Epithelial cell of prostate (primary cell): ENCODE measurements at regions not wholly inside any gene's neighbourhood (a gene's known extent, or its start where the extent isn't known, plus 50 kb on each side); places are given as distances from the start of the nearest gene placed in this dataset.
A peak's percentile ranks its signal among the peaks of the same experiment; 100 is the strongest.
"Not testable (repeated sequence)": the region's sequence is repeated elsewhere in the genome, so short reads cannot be mapped to it uniquely, and the experiment has no call there.

Experiments
- DNase-seq: peaks from one replicate; pipeline ENCODE4 v3.0.0-alpha.2; 2011; ENCODE audit warnings: low read depth, low spot score
- H3K27ac ChIP-seq: fragments of 450-650 bp; 2 replicates; pipeline ENCODE4 v1.5.1; 2017; ENCODE audit warnings: mild to moderate bottlenecking

DNA sequence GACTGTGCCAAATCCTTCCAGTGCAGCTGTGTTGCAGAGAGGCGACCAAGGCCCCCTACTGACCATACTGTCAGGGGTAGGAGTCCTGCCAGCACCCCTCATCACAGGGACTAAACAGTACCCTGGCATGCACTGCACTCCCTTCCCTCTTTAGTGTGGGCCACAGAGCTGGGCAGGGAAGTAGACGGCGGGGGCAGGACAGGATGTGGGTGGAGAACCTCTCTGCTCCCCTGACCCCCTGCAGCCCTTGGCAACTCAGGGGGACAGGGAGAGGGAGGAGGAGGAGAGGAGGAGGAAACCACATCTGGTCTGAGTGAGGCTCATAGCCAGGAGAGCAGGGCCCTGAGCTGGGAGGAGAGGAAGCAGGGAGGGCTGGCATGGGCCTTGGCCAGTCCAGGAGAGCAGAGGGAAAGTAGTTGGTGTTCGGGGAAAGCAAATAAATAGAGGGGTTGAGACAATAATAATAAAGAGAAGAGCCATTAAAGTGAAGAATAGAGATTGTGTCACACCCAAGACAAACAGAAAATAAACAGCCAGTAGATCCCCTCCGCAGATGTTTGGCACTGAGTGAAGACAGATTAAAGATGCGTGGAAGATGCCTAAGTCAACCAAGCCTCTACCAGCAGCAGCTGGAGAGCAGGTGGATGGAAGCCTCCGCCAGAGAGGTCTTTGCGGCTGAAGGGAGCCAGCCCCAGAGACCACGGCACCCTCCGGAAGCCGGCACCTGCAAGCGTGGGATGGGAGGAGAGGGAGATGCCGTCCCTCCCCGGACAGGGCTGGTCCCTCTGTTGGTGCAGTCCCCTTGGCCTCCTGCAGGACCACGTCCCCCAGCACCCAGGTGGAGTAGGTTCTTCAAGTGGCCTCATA lies 61.5 kb downstream of the RPUSD4 start:
- H3K27ac ChIP-seq = no peak overlapping the region
- DNase-seq = no peak

GRCh38 chr11:126148317-126148716 lies 63.1 kb downstream of the RPUSD4 start:
- no peak for DNase-seq
- H3K27ac ChIP-seq = no peak overlapping the region

DNA sequence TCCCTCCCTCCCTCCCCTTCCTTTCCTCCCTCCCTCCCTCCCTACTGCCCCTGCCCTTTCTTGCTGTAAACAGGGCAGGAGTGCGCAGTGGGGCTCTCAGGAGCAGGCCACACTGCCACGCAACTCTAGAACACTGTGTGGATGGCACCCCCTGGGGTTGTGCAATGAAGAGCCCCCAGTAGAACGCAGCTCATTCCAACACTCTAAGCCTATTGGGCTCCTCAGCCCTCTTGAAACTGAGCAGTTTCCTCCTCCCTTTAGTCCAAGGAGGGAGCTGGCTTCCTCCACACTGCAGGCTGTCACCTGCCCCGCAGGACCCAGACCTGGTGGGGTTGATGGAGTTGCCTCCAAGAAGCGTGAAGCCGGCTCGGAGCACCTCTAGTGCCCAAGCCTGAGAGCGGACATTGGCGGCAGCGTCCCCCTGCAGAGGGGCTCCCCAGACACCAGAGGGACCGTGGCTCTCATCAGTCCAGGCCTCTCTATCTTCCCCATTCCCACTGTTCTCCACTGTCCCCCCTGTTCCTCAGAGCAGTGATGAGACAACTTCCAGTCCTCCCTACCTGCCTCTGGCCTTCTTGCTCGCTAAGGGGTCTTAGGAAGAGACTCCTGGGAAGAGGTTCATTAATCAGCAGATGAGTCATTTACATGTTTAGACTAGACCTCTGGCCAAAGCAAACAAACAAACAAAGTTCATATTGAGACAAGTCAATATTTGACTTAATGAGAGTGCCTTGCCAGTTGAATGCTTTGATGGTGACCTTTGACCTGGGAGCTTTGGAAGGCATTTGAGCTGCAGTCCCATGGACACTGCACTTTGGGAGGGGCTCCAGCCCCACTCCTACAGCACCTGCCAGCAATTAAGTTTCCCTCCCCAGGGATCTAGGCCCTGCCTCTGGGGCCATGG lies 64.0 kb downstream of the RPUSD4 start:
- DNase-seq = no peak
- no peak overlapping the region for H3K27ac ChIP-seq

DNA sequence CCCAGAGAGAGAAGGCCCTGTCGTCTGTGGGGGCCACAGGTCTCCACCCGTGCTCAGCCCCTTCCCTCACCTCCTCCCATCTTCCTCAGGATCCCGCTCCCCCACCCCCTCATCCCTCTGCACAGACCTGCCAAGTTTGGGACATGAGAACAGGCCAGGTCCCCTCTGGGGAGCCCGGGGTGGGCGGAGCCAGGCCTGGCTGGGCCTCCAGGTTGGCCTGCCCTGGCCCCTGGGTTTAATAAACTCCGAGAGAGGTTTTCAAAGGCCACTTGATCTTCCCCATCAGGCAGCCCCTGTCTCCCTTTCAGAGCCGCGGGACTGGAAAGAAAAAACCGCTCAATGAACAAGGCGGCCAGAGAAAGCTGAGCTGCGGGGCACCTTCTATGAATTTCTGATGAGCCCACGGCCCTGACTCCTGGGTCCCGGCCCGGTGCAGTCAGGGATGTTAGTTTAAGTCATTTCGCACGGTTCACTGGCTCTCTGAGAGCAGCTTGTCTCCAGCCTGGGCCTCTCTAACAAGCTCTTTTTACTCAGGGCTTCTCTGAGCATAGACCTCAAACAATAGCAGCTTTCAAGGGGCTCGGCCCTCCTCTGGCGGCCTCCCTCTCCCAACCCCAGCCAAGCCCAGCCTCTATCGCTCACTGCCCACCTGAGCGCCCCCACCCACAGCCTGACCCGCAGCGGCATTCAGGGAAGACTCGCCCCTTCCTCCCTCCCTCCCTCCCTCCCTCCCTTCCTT lies 64.8 kb downstream of the RPUSD4 start:
- DNase-seq = no peak
- no peak overlapping the region for H3K27ac ChIP-seq

GRCh38 chr11:126145954-126146353 lies 65.5 kb downstream of the RPUSD4 start:
- H3K27ac ChIP-seq = no peak overlapping the region
- no peak for DNase-seq

DNA sequence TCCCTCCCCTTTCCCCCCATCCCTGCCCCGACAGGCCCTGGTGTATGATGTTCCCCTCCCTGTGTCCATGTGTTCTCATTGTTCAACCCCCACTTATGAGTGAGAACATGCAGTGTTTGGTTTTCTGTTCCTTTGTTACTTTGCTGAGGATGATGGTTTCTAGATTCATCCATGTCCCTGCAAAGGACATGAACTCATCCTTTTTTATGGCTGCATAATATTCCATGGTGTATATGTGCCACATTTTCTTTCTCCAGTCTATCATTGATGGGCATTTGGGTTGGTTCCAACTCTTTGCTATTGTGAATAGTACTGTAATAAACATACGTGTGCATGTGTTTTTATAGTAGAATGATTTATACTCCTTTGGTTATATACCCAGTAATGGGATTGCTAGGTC lies 68.0 kb downstream of the RPUSD4 start:
- not testable (repeated sequence) for DNase-seq, H3K27ac ChIP-seq

DNA sequence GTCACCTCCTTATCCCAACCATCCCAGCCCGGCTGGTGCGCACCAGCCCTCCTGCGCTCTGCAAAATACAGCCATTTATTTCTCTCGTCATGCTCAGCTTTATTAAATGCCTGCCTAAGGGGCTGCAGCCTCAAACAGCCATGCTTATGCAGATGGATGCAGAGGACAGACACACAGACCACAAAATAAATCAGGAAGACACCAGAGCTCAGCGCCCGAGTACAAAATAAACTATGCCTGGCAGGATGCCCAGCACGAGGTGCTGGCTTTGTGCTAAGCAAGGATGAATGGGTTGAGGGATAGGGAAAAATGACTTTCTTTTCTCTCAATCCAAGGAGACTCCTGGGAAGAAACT lies 70.5 kb downstream of the RPUSD4 start:
- DNase-seq = no peak
- H3K27ac ChIP-seq = no peak overlapping the region

DNA sequence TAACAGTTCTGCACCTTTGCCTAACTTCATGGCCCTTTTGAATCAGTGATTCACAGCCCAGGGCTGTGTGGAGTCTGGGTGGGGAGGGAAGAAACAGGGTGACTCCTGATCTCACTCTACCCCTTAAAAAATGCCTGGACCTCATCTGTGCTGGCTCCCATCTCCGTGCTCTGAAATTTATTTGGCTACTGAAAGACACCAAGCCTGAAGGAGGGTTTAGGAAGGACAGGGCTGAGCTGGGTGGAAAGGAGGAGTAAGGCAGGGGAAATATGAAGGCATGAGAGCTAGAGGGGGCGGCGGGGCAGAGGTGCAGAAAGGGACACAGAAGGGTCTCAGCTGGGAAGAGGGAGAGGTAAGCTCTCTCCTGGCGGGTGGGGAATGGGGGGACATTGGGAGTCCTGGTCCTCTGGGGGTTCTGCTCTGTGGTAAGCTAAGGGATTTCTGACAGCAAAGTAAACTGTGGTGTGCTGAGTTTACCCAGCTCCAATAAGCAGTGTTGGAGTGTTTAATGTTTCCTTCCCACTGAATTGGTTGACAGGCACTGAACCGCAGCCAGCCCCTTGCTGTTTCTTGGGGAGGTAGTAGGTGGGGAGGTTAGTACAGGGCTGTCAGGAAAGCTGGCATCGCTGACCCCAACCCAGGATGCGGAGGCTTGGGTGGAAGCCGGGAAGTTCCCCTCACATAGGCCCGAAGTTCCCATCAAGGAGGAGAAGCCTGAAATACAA lies 71.1 kb downstream of the RPUSD4 start:
- no peak for DNase-seq
- no peak overlapping the region for H3K27ac ChIP-seq

- H3K27ac ChIP-seq = no peak overlapping the region
- DNase-seq = no peak
Observed at GRCh38 chr11:126139111-126140091, 72.0 kb downstream of the RPUSD4 start.

DNA sequence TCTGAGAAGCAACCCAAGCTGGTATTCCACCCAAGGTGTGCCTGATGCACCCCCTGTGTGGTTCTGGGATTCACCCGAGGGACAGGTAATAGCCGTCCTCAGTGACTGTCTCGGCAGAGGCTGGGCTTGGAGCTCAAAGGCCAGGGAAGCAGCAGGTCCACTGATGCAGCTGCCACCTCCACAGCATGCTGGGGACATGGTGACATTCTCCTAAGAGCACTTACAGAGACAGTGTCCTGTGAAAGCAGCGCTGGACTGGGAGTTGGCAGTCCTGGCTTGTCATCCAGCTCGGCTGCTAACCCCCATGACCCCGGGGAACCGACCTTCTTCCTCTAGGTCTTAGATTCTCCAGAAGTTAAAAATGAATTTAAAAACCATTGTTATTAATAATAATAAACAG lies 72.8 kb downstream of the RPUSD4 start:
- DNase-seq = no peak
- H3K27ac ChIP-seq = no peak overlapping the region

GRCh38 chr11:126137136-126137535 lies 74.3 kb downstream of the RPUSD4 start:
- no peak for DNase-seq
- no peak overlapping the region for H3K27ac ChIP-seq

DNA sequence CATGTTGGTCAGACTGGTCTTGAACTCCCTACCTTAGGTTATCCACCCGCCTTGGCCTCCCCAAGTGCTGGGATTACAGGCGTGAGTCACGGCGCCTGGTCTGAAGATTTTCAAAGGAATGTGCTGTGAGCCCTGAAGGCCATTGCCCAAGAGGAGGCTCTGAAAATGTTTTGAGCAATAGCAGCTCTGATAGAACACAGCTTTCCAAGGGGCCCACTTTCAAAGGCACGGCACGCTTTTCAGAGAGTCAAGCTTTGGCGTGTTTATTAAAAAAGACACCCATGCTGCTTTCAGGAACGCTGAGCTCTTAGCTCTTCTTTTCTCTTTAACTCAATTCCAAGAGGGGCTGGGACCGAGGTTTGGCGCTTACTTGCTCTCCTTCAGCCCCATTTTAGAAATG lies 73.8 kb upstream of the CDON start:
- DNase-seq = no peak

DNA sequence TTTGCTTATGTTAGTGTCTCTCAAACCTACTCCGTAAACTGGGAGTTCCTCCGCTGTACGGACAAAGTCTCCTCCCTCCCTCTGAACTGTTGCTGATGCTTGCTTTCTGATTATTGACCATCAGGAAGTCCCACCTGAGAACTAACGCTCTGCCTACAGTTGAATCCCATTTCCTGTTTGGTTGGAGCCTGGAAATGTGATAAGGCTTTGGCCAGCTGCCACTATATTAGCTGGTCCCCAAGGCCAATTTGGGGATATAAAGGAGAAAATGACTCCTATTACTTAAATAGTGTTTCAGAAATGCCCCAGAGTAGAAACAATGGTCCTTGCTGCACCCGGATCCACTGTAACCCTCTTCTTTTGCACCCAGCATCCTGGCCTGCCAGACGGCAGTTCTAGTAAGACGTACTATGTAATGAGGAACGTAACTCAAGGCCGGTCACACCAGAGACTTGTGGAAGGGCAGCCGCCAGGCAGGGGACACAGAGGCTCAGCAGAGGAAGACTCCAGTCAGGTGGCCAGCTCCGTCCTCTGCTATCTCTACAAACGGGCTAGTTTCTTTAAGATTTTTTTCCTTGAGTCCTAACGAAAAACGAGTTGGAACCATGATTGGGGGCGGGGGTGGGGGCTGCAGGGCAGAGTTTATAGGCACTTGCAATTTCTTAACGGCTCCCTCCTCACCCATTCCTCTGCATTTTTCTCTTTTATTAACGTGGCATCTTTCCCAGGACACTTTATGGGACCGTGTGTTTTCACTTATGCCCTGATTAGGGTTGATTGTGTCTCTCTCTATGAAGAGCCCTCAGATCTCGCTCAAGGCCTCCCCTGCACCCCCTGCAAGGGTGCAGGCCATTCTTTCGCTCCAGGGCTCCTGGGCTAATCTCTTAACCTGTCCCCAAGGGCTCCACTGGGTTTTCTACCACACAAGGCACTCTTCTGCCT lies 72.8 kb upstream of the CDON start:
- DNase-seq = no peak

More for the DNA sequence above, 73.8 kb upstream of the CDON start:
- H3K27ac ChIP-seq = no peak overlapping the region

DNA sequence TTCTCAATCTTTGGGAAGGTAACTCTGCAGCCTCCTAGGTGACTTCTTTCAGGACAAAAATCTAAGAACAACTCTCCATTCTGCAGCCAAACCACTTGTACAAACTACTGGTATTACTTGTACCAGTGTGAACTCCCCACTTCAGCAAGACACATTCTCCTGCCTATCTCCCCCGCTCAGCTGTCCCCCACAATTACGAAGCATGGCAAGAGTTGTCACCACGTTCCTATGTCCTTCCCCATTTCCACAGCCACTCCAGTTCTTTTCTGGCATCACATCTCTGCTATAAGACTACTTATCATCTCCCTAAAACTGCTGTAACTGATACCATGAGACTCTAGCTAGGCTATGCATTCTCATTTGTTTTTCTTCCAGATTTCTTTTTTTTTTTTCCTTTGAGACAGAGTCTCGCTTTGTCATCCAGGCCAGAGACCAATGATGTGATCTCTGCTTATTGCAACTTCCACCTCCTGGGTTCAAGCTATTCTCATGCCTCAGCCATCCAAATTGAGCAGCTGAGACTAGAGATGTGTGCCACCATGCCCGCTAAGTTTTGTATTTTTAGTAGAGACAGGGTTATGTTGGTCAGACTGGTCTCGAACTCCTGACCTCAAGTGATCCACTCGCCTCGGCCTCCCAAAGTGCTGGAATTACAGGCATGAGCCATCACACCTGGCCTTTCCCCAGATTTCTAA lies 71.9 kb upstream of the CDON start:
- DNase-seq = no peak

More for the DNA sequence above, 72.8 kb upstream of the CDON start:
- H3K27ac ChIP-seq = no peak overlapping the region

DNA sequence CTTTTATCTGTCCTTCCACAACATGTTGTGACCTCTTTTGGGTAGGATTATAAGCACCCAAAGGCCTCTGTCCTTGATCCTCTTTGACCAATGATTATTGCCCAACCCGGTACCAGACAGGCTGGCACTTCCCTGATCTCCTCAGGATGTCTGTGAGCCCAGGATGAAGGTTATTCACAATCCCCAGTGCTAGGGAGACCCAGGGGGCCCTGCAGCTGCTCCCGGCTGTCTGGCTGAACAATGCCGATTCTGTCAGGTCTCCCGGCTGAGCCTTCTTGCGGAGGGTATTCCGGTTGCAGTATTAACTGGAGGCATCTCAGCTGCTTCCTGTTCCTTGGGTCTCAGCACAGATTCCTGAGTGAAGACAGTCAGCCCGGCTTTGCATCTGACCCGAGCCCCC lies 71.2 kb upstream of the CDON start:
- no peak overlapping the region for H3K27ac ChIP-seq
- no peak for DNase-seq

More for the DNA sequence above, 71.9 kb upstream of the CDON start:
- no peak overlapping the region for H3K27ac ChIP-seq

- H3K27ac ChIP-seq = no peak overlapping the region
Observed at GRCh38 chr11:126132319-126132718, 69.7 kb upstream of the CDON start.

DNA sequence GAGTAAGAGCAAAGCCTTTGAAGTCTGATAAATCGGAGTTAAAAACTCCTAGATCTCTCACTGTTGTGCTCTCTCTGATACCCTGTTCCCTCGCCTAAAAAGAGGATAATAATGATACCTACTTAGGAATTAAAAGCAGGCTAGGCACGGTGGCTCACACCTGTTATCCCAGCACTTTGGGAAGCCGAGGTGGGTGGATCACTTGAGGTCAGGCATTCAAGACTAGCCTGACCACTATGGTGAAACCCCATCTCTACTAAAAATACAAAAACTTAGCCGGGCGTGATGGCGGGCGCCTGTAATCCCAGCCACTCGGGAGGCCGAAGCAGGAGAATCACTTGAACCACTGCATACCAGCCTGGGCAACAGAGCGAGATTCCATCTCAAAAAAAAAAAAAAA lies 68.1 kb upstream of the CDON start:
- not testable (repeated sequence) for H3K27ac ChIP-seq, DNase-seq

More at GRCh38 chr11:126132319-126132718, 69.7 kb upstream of the CDON start:
- peak; percentile 18 for DNase-seq
